ENCODE measurements at regions not wholly inside any gene's neighbourhood (a gene's known extent, or its start where the extent isn't known, plus 50 kb on each side); places are given as distances from the start of the nearest gene placed in this dataset.

DNA sequence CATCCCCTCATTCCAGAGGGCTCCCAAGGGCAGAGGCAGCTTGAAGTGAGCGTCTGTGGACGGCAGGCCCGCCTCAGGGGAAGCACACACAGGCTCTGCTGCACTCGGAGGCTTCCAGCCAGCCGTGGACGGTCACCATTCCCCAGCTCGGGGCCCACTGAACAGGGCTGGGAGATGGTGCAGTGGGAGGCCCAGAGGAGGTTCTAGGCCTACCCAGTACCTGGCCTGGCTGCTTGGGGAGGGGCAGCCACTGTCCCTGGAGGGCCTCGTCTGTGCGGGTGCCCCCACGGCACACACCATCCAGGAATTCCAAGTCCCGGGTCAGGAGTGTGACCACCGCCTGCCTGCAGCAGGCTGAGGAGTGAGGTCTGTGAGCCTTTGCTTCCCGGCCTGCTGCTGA, 80.4 kb downstream of the SIK1 start:
- Histone ChIP-seq H3K9ac (ENCODE audit: low read depth, low read length) (no peak overlapping the region), H3K4me3 (ENCODE audit: low read depth, low read length) (no peak overlapping the region), H3K27me3 (ENCODE audit: control insufficient read depth, insufficient read depth, low read length) (no peaks in the 10 kb centered on the region), H3K9me3 (ENCODE audit: control insufficient read depth, insufficient read depth, low read length) (no peaks in the 10 kb centered on the region), H3K36me3 (ENCODE audit: control insufficient read depth, insufficient read depth, low read length) (no peaks in the 10 kb centered on the region), H3K4me1 (ENCODE audit: control insufficient read depth, insufficient read depth, low read length) (no peaks in the 10 kb centered on the region)

DNA sequence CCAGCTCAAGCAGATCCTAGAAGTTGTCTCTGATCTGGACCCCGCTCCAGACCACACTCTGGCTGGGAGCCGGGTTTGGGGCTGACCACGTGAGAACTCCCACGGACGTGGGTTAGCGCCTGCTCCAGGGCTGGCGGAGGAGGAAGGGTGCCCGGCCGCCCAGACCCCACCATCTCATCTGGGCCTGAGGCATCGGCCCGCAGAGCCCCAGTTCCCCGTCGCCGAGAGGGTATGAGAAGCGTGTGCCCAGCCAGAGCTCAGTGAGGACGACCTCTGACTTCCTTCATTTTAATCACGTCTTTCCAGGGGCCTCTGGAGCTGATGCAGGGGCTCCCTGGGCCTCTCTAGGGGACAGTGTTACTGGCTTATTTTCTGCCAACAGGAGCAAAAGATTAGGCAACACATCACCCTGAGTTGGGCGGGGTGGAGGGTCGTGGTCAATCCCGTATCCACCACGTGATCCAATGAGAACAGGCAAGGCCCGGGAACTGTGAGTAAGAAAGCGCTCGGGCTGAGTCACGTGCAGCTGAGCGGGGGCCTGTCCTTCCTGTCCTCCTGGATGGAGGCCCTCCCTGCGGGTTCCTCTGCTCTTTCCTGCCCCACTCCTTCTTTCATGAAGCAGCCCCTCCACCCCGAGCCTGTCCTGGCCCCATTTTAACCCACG, 81.1 kb downstream of the SIK1 start:
- Histone ChIP-seq H3K36me3 (ENCODE audit: control insufficient read depth, insufficient read depth, low read length) (no peaks in the 10 kb centered on the region), H3K27me3 (ENCODE audit: control insufficient read depth, insufficient read depth, low read length) (no peaks in the 10 kb centered on the region), H3K9me3 (ENCODE audit: control insufficient read depth, insufficient read depth, low read length) (no peaks in the 10 kb centered on the region), H3K9ac (ENCODE audit: low read depth, low read length) (no peak overlapping the region), H3K4me1 (ENCODE audit: control insufficient read depth, insufficient read depth, low read length) (no peaks in the 10 kb centered on the region), H3K4me3 (ENCODE audit: low read depth, low read length) (no peak overlapping the region)

GRCh38 chr21:43345046-43345745, 81.7 kb downstream of the SIK1 start:
- no peaks in the 10 kb centered on the region for H3K4me1 ChIP-seq (ENCODE audit: control insufficient read depth, insufficient read depth, low read length)

DNA sequence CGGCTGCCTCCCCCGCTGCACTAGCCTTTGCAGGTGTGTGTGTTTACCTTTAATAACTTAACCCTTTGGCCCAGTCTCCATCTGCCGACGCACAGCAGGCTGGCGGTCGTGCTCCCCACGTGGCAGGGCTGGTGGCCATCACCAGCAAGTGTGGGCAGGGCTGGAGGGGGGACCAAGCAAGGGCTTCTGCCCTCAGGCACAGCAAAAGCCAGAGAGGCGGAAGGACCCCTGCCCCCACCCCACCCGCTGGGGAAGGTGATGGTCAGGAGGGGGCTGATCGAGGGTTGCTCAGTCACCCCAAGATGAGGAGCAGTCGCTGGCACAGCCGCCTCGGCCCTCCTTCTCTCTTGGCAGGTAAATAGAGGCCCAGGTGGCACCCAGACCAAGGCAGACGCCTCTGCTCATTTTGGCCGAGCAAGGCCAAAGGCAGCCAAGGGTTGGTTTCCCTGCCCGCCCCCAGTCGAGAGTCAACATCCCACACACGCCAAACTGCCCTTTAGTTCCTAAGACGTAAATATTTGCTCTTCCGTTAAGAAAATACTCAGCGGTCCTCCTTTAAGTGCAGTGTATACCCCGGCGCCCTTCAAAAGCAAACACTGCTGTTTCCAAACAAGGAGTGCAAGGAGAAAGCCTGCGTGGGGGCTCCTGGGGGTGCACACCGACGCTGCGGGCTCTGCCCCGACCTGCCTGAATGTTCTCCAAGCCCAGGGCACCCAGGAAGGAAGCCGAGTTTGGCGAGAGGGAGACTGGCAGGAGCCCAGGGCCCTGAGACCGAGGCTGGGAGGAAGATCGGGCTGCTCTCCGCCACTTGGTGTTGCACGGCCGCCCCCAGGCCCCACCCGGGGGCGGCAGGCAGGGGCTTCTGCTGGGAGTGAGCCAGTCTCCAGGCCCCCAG, 82.7 kb downstream of the SIK1 start:
- H3K4me1 ChIP-seq (ENCODE audit: control insufficient read depth, insufficient read depth, low read length) = no peaks in the 10 kb centered on the region

More at GRCh38 chr21:43345046-43345745, 81.7 kb downstream of the SIK1 start:
- Histone ChIP-seq H3K9me3 (ENCODE audit: control insufficient read depth, insufficient read depth, low read length) (no peaks in the 10 kb centered on the region), H3K27me3 (ENCODE audit: control insufficient read depth, insufficient read depth, low read length) (no peaks in the 10 kb centered on the region), H3K36me3 (ENCODE audit: control insufficient read depth, insufficient read depth, low read length) (no peaks in the 10 kb centered on the region), H3K9ac (ENCODE audit: low read depth, low read length) (no peak overlapping the region), H3K4me3 (ENCODE audit: low read depth, low read length) (no peak overlapping the region)

DNA sequence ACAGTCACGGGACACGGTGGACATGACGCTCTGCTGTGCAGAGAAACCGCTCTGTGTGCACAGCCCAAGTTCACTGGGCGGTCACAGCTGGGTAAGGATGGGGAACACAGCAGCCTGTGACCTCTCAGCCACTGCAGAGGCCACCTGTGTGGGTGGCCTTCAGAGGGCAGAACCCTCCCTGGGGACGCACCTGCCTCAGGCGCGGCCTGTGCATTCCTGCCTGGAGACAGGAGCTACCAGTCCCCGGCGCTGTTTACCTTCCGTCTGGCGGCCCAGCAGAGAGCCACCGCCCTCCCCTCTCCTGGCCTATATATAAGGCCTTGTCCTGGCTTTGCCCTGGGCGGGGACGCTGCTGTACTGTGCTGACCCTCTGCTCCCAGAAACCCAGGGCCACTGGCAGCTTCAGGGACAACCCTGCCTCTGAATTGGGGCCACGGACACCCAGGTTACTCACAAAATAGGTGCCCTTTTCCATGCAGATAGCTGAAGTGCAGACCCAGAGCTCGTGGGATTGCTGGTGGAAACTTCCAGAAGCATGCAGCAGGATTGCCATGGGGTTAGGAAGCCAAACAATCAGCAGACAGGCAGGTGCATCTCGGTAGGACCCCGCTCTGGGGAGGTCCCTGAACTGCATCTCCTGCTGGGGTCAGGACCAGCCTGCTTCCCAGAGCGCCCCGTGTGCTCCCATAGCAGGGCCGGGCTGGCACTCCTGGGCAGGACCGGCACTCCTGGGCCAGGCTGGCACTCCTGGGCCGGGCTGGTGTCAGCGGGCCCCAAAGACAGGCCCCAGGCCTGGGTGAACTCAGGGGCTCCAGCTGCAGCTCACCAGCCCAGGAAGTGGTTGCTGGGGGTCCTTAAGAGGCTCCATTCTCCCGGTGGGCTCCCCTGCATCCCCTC, 83.6 kb downstream of the SIK1 start:
- Histone ChIP-seq H3K36me3 (ENCODE audit: control insufficient read depth, insufficient read depth, low read length) (no peaks in the 10 kb centered on the region), H3K4me3 (ENCODE audit: low read depth, low read length) (no peak overlapping the region), H3K9ac (ENCODE audit: low read depth, low read length) (no peak overlapping the region), H3K4me1 (ENCODE audit: control insufficient read depth, insufficient read depth, low read length) (no peaks in the 10 kb centered on the region), H3K9me3 (ENCODE audit: control insufficient read depth, insufficient read depth, low read length) (no peaks in the 10 kb centered on the region), H3K27me3 (ENCODE audit: control insufficient read depth, insufficient read depth, low read length) (no peaks in the 10 kb centered on the region)

More for the DNA sequence above, 82.7 kb downstream of the SIK1 start:
- Histone ChIP-seq H3K4me3 (ENCODE audit: low read depth, low read length) (no peak overlapping the region), H3K9ac (ENCODE audit: low read depth, low read length) (no peak overlapping the region), H3K27me3 (ENCODE audit: control insufficient read depth, insufficient read depth, low read length) (no peaks in the 10 kb centered on the region), H3K36me3 (ENCODE audit: control insufficient read depth, insufficient read depth, low read length) (no peaks in the 10 kb centered on the region), H3K9me3 (ENCODE audit: control insufficient read depth, insufficient read depth, low read length) (no peaks in the 10 kb centered on the region)

GRCh38 chr21:43342301-43342881, 84.5 kb downstream of the SIK1 start:
- no peaks in the 10 kb centered on the region for H3K9me3 ChIP-seq (ENCODE audit: control insufficient read depth, insufficient read depth, low read length)
- H3K27me3 ChIP-seq (ENCODE audit: control insufficient read depth, insufficient read depth, low read length) = no peaks in the 10 kb centered on the region
- no peaks in the 10 kb centered on the region for H3K4me1 ChIP-seq (ENCODE audit: control insufficient read depth, insufficient read depth, low read length)
- no peak overlapping the region for H3K4me3 ChIP-seq (ENCODE audit: low read depth, low read length)
- no peaks in the 10 kb centered on the region for H3K36me3 ChIP-seq (ENCODE audit: control insufficient read depth, insufficient read depth, low read length)
- no peak overlapping the region for H3K9ac ChIP-seq (ENCODE audit: low read depth, low read length)

GRCh38 chr21:43341378-43342161, 85.4 kb downstream of the SIK1 start:
- H3K4me3 ChIP-seq (ENCODE audit: low read depth, low read length) = no peak overlapping the region

GRCh38 chr21:43340491-43341377, 86.2 kb downstream of the SIK1 start:
- Histone ChIP-seq H3K36me3 (ENCODE audit: control insufficient read depth, insufficient read depth, low read length) (no peaks in the 10 kb centered on the region), H3K4me3 (ENCODE audit: low read depth, low read length) (no peak overlapping the region), H3K9ac (ENCODE audit: low read depth, low read length) (no peak overlapping the region), H3K27me3 (ENCODE audit: control insufficient read depth, insufficient read depth, low read length) (no peaks in the 10 kb centered on the region), H3K4me1 (ENCODE audit: control insufficient read depth, insufficient read depth, low read length) (no peaks in the 10 kb centered on the region), H3K9me3 (ENCODE audit: control insufficient read depth, insufficient read depth, low read length) (no peaks in the 10 kb centered on the region)

More at GRCh38 chr21:43341378-43342161, 85.4 kb downstream of the SIK1 start:
- Histone ChIP-seq H3K27me3 (ENCODE audit: control insufficient read depth, insufficient read depth, low read length) (no peaks in the 10 kb centered on the region), H3K9ac (ENCODE audit: low read depth, low read length) (no peak overlapping the region), H3K4me1 (ENCODE audit: control insufficient read depth, insufficient read depth, low read length) (no peaks in the 10 kb centered on the region), H3K9me3 (ENCODE audit: control insufficient read depth, insufficient read depth, low read length) (no peaks in the 10 kb centered on the region), H3K36me3 (ENCODE audit: control insufficient read depth, insufficient read depth, low read length) (no peaks in the 10 kb centered on the region)

DNA sequence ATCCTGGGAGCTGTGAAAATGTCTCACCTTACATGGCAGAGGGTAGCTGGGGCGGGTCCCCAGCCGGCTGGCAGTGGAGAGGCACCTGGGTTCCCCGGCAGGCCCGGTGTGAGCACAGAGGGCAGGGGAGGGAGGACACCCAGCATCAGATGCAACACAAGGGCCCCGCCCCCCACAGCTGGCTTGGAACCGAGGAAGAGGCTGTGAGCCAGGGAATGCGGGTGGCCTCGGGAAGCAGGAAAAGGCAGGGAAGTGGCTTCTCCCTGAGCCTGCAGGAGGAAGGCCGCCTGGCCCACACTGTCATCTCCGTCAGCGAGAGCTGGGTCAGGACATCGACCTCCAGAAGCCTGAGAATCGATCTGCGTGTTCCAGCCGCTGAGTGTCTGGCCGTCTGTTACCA, 87.3 kb downstream of the SIK1 start:
- Histone ChIP-seq H3K27me3 (ENCODE audit: control insufficient read depth, insufficient read depth, low read length) (no peaks in the 10 kb centered on the region), H3K9me3 (ENCODE audit: control insufficient read depth, insufficient read depth, low read length) (no peaks in the 10 kb centered on the region), H3K36me3 (ENCODE audit: control insufficient read depth, insufficient read depth, low read length) (no peaks in the 10 kb centered on the region), H3K4me3 (ENCODE audit: low read depth, low read length) (no peak overlapping the region), H3K4me1 (ENCODE audit: control insufficient read depth, insufficient read depth, low read length) (no peaks in the 10 kb centered on the region), H3K9ac (ENCODE audit: low read depth, low read length) (no peak overlapping the region)

- no peaks in the 10 kb centered on the region for H3K4me1 ChIP-seq (ENCODE audit: control insufficient read depth, insufficient read depth, low read length)
- no peaks in the 10 kb centered on the region for H3K9me3 ChIP-seq (ENCODE audit: control insufficient read depth, insufficient read depth, low read length)
- H3K4me3 ChIP-seq (ENCODE audit: low read depth, low read length) = no peak overlapping the region
- H3K27me3 ChIP-seq (ENCODE audit: control insufficient read depth, insufficient read depth, low read length) = no peaks in the 10 kb centered on the region
- no peaks in the 10 kb centered on the region for H3K36me3 ChIP-seq (ENCODE audit: control insufficient read depth, insufficient read depth, low read length)
- H3K9ac ChIP-seq (ENCODE audit: low read depth, low read length) = no peak overlapping the region
These were observed 88.0 kb downstream of the SIK1 start for GRCh38 chr21:43338951-43339350.

Measured in iPS-15b (cell line).